Osteoblast (primary cell): ENCODE measurements at regions not wholly inside any gene's neighbourhood (a gene's known extent, or its start where the extent isn't known, plus 50 kb on each side); places are given as distances from the start of the nearest gene placed in this dataset.

Experiments used
- DNase-seq: peaks from one replicate; pipeline ENCODE4 v3.0.0; 2011; ENCODE audit warnings: low spot score, mixed read lengths; ENCODE audit not compliant: insufficient read length; ENCODE audit errors: missing footprints
- H2AFZ ChIP-seq: 2 replicates; pipeline ENCODE4 v1.6.0; 2011; ENCODE audit warnings: mild to moderate bottlenecking, low read length
- H3K27ac ChIP-seq: 2 replicates; pipeline ENCODE4 v1.5.1; 2011; ENCODE audit warnings: mild to moderate bottlenecking, low read depth, low read length, moderate library complexity
- H3K27me3 ChIP-seq: 2 replicates; pipeline ENCODE4 v1.6.0; 2012; ENCODE audit warnings: mild to moderate bottlenecking, control low read depth, inconsistent platforms, low read length, moderate library complexity; ENCODE audit not compliant: insufficient read depth
- H3K36me3 ChIP-seq: 2 replicates; pipeline ENCODE4 v1.5.1; 2011; ENCODE audit warnings: mild to moderate bottlenecking, low read length, control low read depth, moderate library complexity; ENCODE audit not compliant: insufficient read depth
- H3K4me1 ChIP-seq: 2 replicates; pipeline ENCODE4 v1.5.1; 2011; ENCODE audit warnings: mild to moderate bottlenecking, low read length, control low read depth, moderate library complexity; ENCODE audit not compliant: insufficient read depth
- H3K4me2 ChIP-seq: 2 replicates; pipeline ENCODE4 v1.6.0; 2011; ENCODE audit warnings: mild to moderate bottlenecking, low read length; ENCODE audit not compliant: insufficient read depth
- H3K4me3 ChIP-seq: fragments of 200-600 bp; sonication (generic); 3 replicates; pipeline ENCODE4 v1.5.1; 2012; ENCODE audit warnings: mild to moderate bottlenecking, low read length, inconsistent platforms; ENCODE audit not compliant: insufficient read depth
- H3K79me2 ChIP-seq: 2 replicates; pipeline ENCODE4 v1.6.0; 2012; ENCODE audit warnings: mild to moderate bottlenecking, low read length, control low read depth, inconsistent platforms; ENCODE audit not compliant: insufficient read depth
- H3K9me3 ChIP-seq: 2 replicates; pipeline ENCODE4 v1.5.1; 2011; ENCODE audit warnings: low read depth, low read length, control low read depth
- H4K20me1 ChIP-seq: 2 replicates; pipeline ENCODE4 v1.6.0; 2012; ENCODE audit warnings: mild to moderate bottlenecking, low read length, control low read depth; ENCODE audit not compliant: insufficient read depth
- CTCF ChIP-seq: IDR thresholded peaks from 2 replicates; pipeline ENCODE4 v1.5.1; 2011; ENCODE audit warnings: mild to moderate bottlenecking, low read depth, low read length, moderate library complexity; ENCODE audit errors: extremely low read depth

DNA sequence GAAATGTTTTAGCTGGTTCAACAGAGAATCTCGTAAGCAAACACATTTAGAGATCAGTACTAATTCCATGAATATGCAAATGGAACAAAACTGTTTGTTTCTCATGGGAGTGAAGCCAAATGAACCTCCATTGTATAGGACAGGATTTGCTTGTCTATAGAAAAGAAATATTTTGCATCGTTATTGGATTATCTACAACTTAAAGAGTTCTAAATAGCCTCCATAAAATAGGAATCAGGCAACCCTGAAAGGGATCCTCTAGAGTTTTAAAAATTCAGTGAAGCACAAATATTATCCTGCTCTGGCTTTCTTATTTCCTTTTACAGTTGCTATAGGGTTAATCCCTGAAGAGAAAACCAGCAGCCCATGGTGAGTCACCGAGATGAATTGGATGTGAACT is 378.4 kb upstream of the NRXN1 start:
- H3K4me1 ChIP-seq = no peaks in the 10 kb centered on the region
- no peak overlapping the region for H3K27ac ChIP-seq
- no peak for DNase-seq
- H3K4me3 ChIP-seq = no peak overlapping the region
- no peak overlapping the region for H3K4me2 ChIP-seq
- no peaks in the 10 kb centered on the region for H4K20me1 ChIP-seq
- H3K9me3 ChIP-seq = no peaks in the 10 kb centered on the region
- H3K79me2 ChIP-seq = no peaks in the 10 kb centered on the region
- H3K36me3 ChIP-seq = no peaks in the 10 kb centered on the region
- no peak for TF ChIP-seq CTCF
- no peaks in the 10 kb centered on the region for H3K27me3 ChIP-seq
- no peak overlapping the region for H2AFZ ChIP-seq

DNA sequence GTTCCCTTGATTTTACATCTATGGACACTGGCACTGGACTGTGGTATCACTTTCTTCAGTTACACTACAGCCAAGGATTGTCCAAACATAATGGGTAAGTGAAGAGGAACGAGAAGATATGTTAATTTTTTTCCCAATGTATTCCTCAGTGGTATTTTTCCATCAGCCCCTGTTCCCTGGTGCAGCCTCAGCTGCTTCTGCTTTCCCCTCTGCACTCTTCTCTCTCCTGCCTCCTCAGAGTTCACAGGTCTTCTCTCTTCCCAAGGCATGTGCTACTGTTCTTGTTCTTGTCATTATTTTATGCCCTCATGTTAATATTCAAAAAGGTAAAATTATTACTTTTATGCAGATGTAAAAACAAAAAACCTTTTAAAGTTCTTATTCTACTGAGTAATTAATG is 378.0 kb upstream of the NRXN1 start:
- H3K27me3 ChIP-seq = no peaks in the 10 kb centered on the region
- no peak overlapping the region for H3K27ac ChIP-seq
- no peaks in the 10 kb centered on the region for H3K36me3 ChIP-seq
- H2AFZ ChIP-seq = no peak overlapping the region
- no peak for TF ChIP-seq CTCF
- H3K9me3 ChIP-seq = no peaks in the 10 kb centered on the region
- no peaks in the 10 kb centered on the region for H3K79me2 ChIP-seq
- DNase-seq = no peak
- H3K4me2 ChIP-seq = no peak overlapping the region
- no peak overlapping the region for H3K4me3 ChIP-seq
- H3K4me1 ChIP-seq = no peaks in the 10 kb centered on the region
- no peaks in the 10 kb centered on the region for H4K20me1 ChIP-seq

DNA sequence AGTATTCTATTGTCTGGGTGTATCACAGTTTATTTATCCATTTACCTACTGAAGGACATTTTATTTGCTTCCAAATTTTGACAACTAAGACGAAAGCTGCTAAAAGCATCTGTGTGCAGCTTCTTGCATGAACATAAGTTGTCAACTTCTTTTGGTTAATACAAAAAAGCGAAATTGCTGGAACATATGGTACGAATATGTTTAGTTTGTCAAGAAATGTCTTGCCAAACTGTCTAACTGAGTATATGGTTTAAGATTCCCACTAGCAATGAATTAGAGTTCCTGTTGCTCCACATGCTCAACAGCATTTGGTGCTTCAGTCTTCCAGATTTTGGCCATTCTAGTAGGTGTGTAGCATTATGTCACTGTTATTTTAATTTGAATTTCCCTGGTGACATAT is 372.3 kb upstream of the NRXN1 start:
- H3K4me2 ChIP-seq = no peak overlapping the region
- no peaks in the 10 kb centered on the region for H3K4me1 ChIP-seq
- H3K27me3 ChIP-seq = no peaks in the 10 kb centered on the region
- no peak overlapping the region for H3K27ac ChIP-seq
- H2AFZ ChIP-seq = no peak overlapping the region
- TF ChIP-seq CTCF = no peak
- DNase-seq = no peak
- H3K36me3 ChIP-seq = no peaks in the 10 kb centered on the region
- no peaks in the 10 kb centered on the region for H3K79me2 ChIP-seq
- no peaks in the 10 kb centered on the region for H3K9me3 ChIP-seq
- no peak overlapping the region for H3K4me3 ChIP-seq
- no peaks in the 10 kb centered on the region for H4K20me1 ChIP-seq

DNA sequence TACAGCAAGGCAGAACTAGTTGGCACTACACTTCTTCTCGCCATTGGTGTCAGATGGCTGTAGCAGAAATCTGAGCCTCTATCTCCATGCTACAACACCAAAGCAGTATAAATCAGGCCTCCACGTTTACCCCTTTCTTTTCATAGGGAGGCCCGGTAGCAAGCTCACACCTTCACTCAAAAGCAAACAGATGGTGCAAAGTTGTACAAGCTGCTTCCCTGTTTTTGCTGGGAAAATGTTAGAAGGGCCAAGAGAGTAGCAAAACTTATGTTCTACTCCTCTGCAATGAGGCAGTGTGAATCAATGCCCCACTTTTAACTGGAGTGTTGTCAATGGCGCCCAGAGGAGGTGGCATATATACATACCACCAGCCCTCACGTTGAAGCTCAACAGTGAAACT is 369.6 kb upstream of the NRXN1 start:
- H3K27me3 ChIP-seq = no peaks in the 10 kb centered on the region
- no peak overlapping the region for H3K4me2 ChIP-seq
- H3K4me1 ChIP-seq = no peaks in the 10 kb centered on the region
- TF ChIP-seq CTCF = no peak
- H3K4me3 ChIP-seq = no peak overlapping the region
- H3K36me3 ChIP-seq = no peaks in the 10 kb centered on the region
- H3K27ac ChIP-seq = no peak overlapping the region
- H3K9me3 ChIP-seq = no peaks in the 10 kb centered on the region
- no peaks in the 10 kb centered on the region for H4K20me1 ChIP-seq
- no peaks in the 10 kb centered on the region for H3K79me2 ChIP-seq
- no peak overlapping the region for H2AFZ ChIP-seq
- peak; percentile 3 for DNase-seq
